ENCODE measurements at regions not wholly inside any gene's neighbourhood (a gene's known extent, or its start where the extent isn't known, plus 50 kb on each side); places are given as distances from the start of the nearest gene placed in this dataset.
"Not testable (repeated sequence)": the region's sequence is repeated elsewhere in the genome, so short reads cannot be mapped to it uniquely, and the experiment has no call there.

DNA sequence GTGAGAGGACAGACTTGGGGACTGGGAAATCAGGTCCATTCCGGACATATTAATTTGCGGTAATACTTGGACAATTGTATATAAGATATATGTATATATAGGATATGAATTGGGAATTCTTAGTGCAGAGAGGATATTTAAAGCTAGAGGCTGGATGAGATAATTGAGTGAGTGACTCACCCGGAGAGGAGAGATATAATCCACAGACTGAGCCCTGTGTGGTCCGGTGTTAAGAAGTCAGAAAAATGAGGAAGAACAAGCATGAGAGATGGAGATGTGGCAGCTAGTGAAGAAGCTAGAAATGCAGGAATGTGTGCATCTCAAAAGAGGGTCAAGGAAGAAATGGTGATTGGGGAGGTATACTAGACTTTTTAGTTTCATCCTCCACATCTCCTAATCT is 336.2 kb downstream of the SLC7A11 start:
- in situ Hi-C loops (cut with HindIII; ENCODE audit: low pct_unique_long_range_greater_than_20kb, low sequenced_read_pairs) = no loop called here
- DNase-seq (ENCODE audit: low read depth in 1 of 2, low spot score in 1 of 2) = no peak
- TF ChIP-seq JUND (IDR thresholded peaks at IDR 0.05; ENCODE audit: low read depth) = no peak

DNA sequence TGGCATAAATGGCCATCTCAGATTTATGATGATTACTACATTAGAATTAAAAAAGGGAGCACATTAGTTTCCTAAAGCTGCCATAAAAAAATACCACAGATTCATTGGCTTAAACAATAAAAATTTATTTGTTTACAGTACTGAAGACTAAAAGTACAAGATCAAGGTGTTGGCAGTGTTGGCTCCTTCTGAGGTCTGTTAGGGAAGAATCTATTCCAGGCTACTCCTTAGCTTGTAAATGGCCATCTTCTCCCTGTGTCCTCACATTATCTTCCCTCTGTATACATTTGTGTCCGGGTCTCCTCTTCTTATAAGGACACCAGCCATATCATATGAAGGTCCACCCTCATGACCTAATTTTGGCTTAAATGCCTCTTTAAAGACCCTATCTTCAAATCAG is 341.0 kb downstream of the SLC7A11 start:
- in situ Hi-C loops (cut with HindIII; ENCODE audit: low pct_unique_long_range_greater_than_20kb, low sequenced_read_pairs) = no loop called here

DNA sequence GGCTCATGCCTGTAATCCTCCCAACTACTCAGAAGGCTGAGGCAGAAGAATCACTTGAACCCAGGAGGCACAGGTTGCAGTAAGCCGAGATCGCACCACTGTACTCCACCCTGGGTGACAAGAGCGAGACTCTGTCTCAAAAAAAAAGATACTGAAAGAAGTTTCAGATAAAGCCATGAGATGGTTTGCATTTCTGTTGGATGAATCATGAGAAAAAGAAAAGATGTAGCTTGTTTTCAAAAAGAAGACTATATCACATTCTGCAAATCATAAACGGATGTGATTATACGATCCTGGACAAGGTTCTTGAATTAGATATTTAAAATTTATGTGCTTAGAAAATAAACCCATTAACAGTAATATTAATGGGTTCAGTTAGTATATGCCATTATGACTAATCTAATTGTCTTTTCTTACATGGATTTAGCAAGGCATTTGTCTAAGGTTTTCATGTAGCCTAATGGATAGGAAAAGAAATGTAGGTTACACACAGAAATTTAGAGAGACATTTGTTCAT is 345.9 kb downstream of the SLC7A11 start:
- in situ Hi-C loops (cut with HindIII; ENCODE audit: low pct_unique_long_range_greater_than_20kb, low sequenced_read_pairs) = no loop called here
- TF ChIP-seq JUND (IDR thresholded peaks at IDR 0.05; ENCODE audit: low read depth) = no peak
- no peak for DNase-seq (ENCODE audit: low read depth in 1 of 2, low spot score in 1 of 2)

More for the DNA sequence above, 341.0 kb downstream of the SLC7A11 start:
- DNase-seq (ENCODE audit: low read depth in 1 of 2, low spot score in 1 of 2) = no peak
- TF ChIP-seq JUND (IDR thresholded peaks at IDR 0.05; ENCODE audit: low read depth) = no peak

DNA sequence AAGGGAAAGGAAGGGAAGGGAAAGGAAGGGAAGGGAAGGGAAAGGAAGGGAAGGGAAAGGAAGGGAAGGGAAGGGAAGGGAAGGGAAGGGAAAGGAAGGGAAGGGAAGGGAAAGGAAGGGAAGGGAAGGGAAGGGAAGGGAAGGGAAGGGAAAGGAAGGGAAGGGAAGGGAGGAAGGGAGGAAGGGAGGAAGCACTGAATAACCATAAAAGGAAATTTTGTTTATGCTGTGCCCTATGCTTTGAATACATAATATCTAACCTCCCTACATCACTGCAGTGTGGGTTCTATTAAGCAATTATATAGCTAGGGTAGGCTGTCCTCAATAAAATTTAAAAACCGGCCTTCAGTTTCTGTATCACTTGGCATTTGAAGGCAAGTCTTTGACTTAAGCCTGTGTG is 346.6 kb downstream of the SLC7A11 start:
- in situ Hi-C loops (cut with HindIII; ENCODE audit: low pct_unique_long_range_greater_than_20kb, low sequenced_read_pairs); DNase-seq (ENCODE audit: low read depth in 1 of 2, low spot score in 1 of 2): not testable (repeated sequence)

DNA sequence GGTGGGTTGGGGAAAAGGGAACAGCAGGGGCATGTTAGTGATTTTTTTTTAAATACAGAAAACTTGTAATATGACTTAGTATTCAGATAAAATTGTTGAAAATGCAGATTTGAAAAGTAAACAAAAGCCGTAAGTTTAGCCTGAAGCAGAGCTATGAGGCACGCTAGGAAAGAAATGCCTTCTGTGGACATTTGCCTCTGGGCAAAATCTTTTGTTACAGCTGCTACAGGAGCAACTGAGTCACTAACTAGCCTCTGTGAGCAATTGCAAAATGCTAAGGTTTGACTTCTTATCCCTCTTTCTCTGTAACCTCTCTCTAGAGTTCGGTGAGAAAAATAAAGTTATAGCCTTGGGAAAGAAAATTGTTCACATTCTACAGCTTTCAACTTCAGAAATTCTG is 350.0 kb downstream of the SLC7A11 start:
- in situ Hi-C loops (cut with HindIII; ENCODE audit: low pct_unique_long_range_greater_than_20kb, low sequenced_read_pairs) = no loop called here
- TF ChIP-seq JUND (IDR thresholded peaks at IDR 0.05; ENCODE audit: low read depth) = no peak
- peak in 1 of 2 experiments; percentile 2 for DNase-seq (ENCODE audit: low read depth in 1 of 2, low spot score in 1 of 2)

DNA sequence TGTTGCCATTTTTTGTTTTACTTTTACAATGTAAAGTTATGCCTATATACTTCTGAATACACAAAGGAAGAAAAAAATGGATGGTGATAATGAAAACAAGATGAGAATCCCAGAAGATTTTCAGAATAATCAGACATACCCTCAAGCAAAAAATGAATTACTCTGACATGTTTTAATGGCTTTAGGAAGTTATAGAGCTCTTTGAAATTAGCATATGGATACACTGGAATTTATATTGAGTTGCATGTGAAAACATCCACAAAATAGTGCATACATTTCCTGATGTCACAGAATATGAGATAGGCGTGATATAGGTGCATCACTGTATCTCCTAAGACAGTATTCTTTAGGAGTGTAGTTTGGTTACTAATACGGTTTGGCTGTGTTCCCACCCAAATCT is 351.3 kb downstream of the SLC7A11 start:
- in situ Hi-C loops (cut with HindIII; ENCODE audit: low pct_unique_long_range_greater_than_20kb, low sequenced_read_pairs) = no loop called here
- no peak for DNase-seq (ENCODE audit: low read depth in 1 of 2, low spot score in 1 of 2)
- TF ChIP-seq JUND (IDR thresholded peaks at IDR 0.05; ENCODE audit: low read depth) = no peak

DNA sequence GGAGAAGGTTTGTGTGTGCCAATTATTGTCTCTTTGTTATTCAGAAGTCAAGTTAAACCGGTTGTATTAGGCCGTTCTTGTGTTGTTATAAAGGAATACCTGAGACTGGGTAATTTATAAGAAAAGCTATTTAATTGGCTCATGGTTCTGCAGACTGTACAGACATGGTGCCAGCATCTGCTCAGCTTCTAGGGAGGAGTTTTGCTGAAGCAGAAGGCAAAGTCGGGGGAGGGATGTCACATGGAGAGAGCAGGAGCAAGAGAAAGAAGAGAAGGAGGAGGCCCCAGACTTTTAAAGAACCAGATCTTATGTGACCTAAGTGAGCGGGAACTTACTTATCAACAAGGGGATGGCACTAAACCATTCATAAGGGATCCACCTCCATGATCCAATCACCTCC is 349.3 kb upstream of the PCDH18 start:
- in situ Hi-C loops (cut with HindIII; ENCODE audit: low pct_unique_long_range_greater_than_20kb, low sequenced_read_pairs) = no loop called here
- DNase-seq (ENCODE audit: low read depth in 1 of 2, low spot score in 1 of 2) = peak in 1 of 2 experiments; percentile 25
- no peak for TF ChIP-seq JUND (IDR thresholded peaks at IDR 0.05; ENCODE audit: low read depth)

DNA sequence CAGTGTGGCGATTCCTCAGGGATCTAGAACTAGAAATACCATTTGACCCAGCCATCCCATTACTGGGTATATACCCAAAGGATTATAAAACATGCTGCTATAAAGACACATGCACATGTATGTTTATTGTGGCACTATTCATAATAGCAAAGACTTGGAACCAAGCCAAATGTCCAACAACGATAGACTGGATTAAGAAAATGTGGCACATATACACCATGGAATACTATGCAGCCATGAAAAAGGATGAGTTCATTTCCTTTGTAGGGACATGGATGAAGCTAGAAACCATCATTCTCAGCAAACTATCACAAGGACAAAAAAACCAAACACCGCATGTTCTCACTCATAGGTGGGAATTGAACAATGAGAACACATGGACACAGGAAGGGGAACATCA is 335.8 kb upstream of the PCDH18 start:
- DNase-seq (ENCODE audit: low read depth in 1 of 2, low spot score in 1 of 2); in situ Hi-C loops (cut with HindIII; ENCODE audit: low pct_unique_long_range_greater_than_20kb, low sequenced_read_pairs): not testable (repeated sequence)

DNA sequence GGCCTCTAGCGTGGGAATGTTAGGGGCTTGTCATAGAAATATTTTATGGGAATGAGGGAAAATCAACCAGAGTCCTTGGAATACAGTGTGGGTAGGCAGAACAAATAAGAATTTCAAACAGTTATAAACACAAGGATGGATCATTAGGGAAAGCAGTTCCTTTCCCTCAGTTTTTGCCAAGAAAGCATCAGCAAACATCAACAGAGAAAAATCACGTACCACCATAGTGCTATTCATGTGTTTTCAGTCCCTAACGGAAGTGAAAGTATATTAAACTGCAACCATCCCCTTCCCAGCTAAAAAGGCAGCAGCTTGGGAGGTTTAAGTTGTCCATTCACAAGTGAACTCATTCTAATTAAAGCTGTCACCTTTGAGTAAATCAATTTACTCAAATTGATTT is 334.4 kb upstream of the PCDH18 start:
- TF ChIP-seq JUND (IDR thresholded peaks at IDR 0.05; ENCODE audit: low read depth) = no peak
- in situ Hi-C loops (cut with HindIII; ENCODE audit: low pct_unique_long_range_greater_than_20kb, low sequenced_read_pairs) = no loop called here

DNA sequence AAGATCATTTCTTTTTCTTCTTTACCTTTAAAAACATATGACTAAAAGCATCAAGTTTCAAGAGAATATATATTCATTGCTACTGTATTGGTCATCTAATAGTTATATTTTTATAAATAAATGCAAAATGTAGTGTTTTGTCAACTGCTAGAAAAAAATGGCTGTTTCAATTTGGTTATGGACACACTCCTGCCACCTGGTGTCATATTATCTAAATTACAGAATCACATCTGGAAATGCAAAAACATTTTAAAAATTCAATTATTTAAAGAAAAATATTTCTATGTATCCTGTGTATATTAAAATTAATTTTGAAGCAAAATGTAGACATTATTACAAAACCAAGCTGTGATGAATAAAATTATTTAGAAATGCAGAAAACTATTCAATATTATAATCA is 329.4 kb upstream of the PCDH18 start:
- TF ChIP-seq JUND (IDR thresholded peaks at IDR 0.05; ENCODE audit: low read depth) = no peak
- in situ Hi-C loops (cut with HindIII; ENCODE audit: low pct_unique_long_range_greater_than_20kb, low sequenced_read_pairs) = no loop called here
- no peak for DNase-seq (ENCODE audit: low read depth in 1 of 2, low spot score in 1 of 2)

More for the DNA sequence above, 334.4 kb upstream of the PCDH18 start:
- no peak for DNase-seq (ENCODE audit: low read depth in 1 of 2, low spot score in 1 of 2)

DNA sequence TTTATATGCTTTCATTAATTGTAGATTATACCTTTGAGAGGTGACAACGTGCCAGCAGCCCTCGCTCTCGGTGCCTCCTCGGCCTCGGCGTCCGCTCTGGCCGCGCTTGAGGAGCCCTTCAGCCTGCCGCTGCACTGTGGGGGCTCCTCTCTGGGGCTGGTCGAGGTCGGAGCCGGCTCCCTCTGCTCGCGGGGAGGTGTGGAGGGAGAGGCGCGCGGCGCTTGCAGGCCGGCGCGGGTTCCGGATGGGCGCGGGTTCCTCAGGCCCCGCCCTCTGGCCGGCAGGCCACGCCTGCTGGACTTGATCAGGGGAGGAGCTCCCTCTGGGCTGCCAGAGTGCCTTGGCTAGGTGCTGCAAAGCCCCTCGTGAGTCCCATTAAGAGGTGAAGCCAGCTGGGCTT is 321.1 kb upstream of the PCDH18 start:
- TF ChIP-seq JUND (IDR thresholded peaks at IDR 0.05; ENCODE audit: low read depth) = no peak
- DNase-seq (ENCODE audit: low read depth in 1 of 2, low spot score in 1 of 2) = no peak
- in situ Hi-C loops (cut with HindIII; ENCODE audit: low pct_unique_long_range_greater_than_20kb, low sequenced_read_pairs) = no loop called here

DNA sequence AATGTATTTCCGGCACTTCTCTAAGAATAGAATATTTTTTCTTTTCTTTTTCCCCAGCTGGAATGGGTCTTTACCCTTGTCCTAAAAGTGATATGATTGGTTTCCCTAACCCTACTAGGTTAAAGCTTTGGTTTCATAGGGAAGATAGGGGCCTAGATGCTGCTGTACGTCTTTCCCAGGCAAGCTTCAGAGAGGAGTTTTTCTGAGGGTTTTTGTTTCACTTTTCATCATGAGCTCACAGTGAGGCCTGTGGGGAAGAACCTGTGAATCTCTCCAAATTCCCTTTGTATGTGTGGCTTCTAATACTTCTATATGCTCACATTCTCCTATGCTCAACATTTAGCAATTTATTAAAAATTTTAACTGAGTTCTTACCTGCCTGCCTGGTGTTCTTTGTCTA is 320.0 kb upstream of the PCDH18 start:
- TF ChIP-seq JUND (IDR thresholded peaks at IDR 0.05; ENCODE audit: low read depth) = no peak
- in situ Hi-C loops (cut with HindIII; ENCODE audit: low pct_unique_long_range_greater_than_20kb, low sequenced_read_pairs) = no loop called here
- no peak for DNase-seq (ENCODE audit: low read depth in 1 of 2, low spot score in 1 of 2)

DNA sequence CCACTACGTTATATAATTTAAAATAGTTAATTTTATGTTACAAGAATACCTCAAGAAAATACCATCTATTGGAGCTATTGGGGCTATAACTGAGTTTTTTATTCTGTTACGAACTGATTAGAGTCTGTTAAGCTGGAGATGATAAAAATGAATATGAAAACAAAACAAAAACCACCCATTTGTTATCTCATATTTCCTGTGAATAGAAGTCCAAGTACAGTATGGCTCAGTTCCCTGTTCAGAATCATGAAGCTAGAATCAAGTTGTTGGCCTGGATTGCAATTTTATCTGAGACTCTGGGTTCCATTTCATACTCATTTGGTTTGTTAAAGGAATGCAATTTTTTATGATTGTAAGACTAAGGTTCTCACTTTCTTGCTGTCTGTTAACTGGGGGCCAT is 319.1 kb upstream of the PCDH18 start:
- TF ChIP-seq JUND (IDR thresholded peaks at IDR 0.05; ENCODE audit: low read depth) = no peak
- DNase-seq (ENCODE audit: low read depth in 1 of 2, low spot score in 1 of 2) = no peak
- in situ Hi-C loops (cut with HindIII; ENCODE audit: low pct_unique_long_range_greater_than_20kb, low sequenced_read_pairs) = no loop called here

DNA sequence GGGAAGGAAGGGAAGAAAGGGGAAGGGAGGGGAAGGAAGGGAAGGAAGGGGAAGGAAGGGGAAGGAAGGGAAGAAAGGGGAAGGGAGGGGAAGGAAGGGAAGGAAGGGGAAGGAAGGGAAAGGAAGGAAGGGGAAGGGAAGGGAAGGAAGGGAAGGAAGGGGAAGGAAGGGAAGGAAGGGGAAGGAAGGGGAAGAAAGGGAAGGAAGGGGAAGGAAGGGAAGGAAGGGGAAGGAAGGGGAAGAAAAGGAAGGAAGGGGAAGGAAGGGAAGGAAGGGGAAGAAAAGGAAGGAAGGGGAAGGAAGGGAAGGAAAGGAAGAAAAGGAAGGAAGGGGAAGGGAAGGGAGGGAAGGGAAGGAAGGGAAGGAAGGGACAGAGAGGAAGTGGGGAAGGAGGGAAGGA is 295.7 kb upstream of the PCDH18 start:
- DNase-seq (ENCODE audit: low read depth in 1 of 2, low spot score in 1 of 2); in situ Hi-C loops (cut with HindIII; ENCODE audit: low pct_unique_long_range_greater_than_20kb, low sequenced_read_pairs): not testable (repeated sequence)
